ENCODE measurements at regions not wholly inside any gene's neighbourhood (a gene's known extent, or its start where the extent isn't known, plus 50 kb on each side); places are given as distances from the start of the nearest gene placed in this dataset.

GRCh38 chr3:20422391-20422790 is 236.4 kb upstream of the SGO1 start:
- BruUV-seq (replicated peaks): no TSS peak
- no peak overlapping the region for H3K27ac ChIP-seq (ENCODE audit: low read depth, low read length, poor library complexity, severe bottlenecking)
- intact Hi-C loops (cut with micrococcal nuclease; ENCODE audit: unreplicated experiment): no loop called here
- CTCF ChIA-PET: no interaction called here
- POLR2A ChIA-PET (ENCODE audit: low non-redundant PET): no interaction called here
- H3K4me1 ChIP-seq (ENCODE audit: insufficient read depth, low read length, poor library complexity, severe bottlenecking): no peaks in the 10 kb centered on the region
- no peak for DNase-seq (ENCODE audit: low spot score)
- H3K9me3 ChIP-seq (ENCODE audit: low read depth, low read length, poor library complexity, severe bottlenecking): no peaks in the 10 kb centered on the region
- H3K27me3 ChIP-seq (replicated peaks; ENCODE audit: insufficient read depth, low read depth, low read length, poor library complexity): no peaks in the 10 kb centered on the region
- no peak for TF ChIP-seq CTCF (conservative IDR thresholded peaks at IDR 0.05; ENCODE audit: low read depth, low read length)
- TF ChIP-seq EZH2 (IDR thresholded peaks at IDR 0.05; ENCODE audit: borderline replicate concordance, low read depth, low read length, poor library complexity, severe bottlenecking): no peak
- H3K4me3 ChIP-seq (ENCODE audit: low read depth, low read length, poor library complexity, severe bottlenecking): no peak overlapping the region
- no peaks in the 10 kb centered on the region for H3K36me3 ChIP-seq (ENCODE audit: insufficient read depth, low read length, poor library complexity, severe bottlenecking)

- Histone ChIP-seq H3K4me3 (ENCODE audit: low read depth, low read length, poor library complexity, severe bottlenecking) (no peak overlapping the region), H3K36me3 (ENCODE audit: insufficient read depth, low read length, poor library complexity, severe bottlenecking) (no peaks in the 10 kb centered on the region), H3K4me1 (ENCODE audit: insufficient read depth, low read length, poor library complexity, severe bottlenecking) (no peaks in the 10 kb centered on the region), H3K9me3 (ENCODE audit: low read depth, low read length, poor library complexity, severe bottlenecking) (no peaks in the 10 kb centered on the region), H3K27me3 (replicated peaks; ENCODE audit: insufficient read depth, low read depth, low read length, poor library complexity) (no peaks in the 10 kb centered on the region), H3K27ac (ENCODE audit: low read depth, low read length, poor library complexity, severe bottlenecking) (no peak overlapping the region)
- POLR2A ChIA-PET (ENCODE audit: low non-redundant PET): no interaction called here
- DNase-seq (ENCODE audit: low spot score): no peak
- intact Hi-C loops (cut with micrococcal nuclease; ENCODE audit: unreplicated experiment): no loop called here
- CTCF ChIA-PET: no interaction called here
- no TSS peak for BruUV-seq (replicated peaks)
- no peak for TF ChIP-seq CTCF (conservative IDR thresholded peaks at IDR 0.05; ENCODE audit: low read depth, low read length)
- no peak for TF ChIP-seq EZH2 (IDR thresholded peaks at IDR 0.05; ENCODE audit: borderline replicate concordance, low read depth, low read length, poor library complexity, severe bottlenecking)
These were observed 231.5 kb upstream of the SGO1 start for GRCh38 chr3:20417388-20418108.

GRCh38 chr3:20406611-20407011 is 220.6 kb upstream of the SGO1 start:
- ChIA-PET POLR2A (ENCODE audit: low non-redundant PET) (no interaction called here), CTCF (no interaction called here)
- Histone ChIP-seq H3K4me1 (ENCODE audit: insufficient read depth, low read length, poor library complexity, severe bottlenecking) (no peaks in the 10 kb centered on the region), H3K4me3 (ENCODE audit: low read depth, low read length, poor library complexity, severe bottlenecking) (no peak overlapping the region), H3K27ac (ENCODE audit: low read depth, low read length, poor library complexity, severe bottlenecking) (no peak overlapping the region), H3K27me3 (replicated peaks; ENCODE audit: insufficient read depth, low read depth, low read length, poor library complexity) (no peaks in the 10 kb centered on the region), H3K9me3 (ENCODE audit: low read depth, low read length, poor library complexity, severe bottlenecking) (no peaks in the 10 kb centered on the region), H3K36me3 (ENCODE audit: insufficient read depth, low read length, poor library complexity, severe bottlenecking) (no peaks in the 10 kb centered on the region)
- no TSS peak for BruUV-seq (replicated peaks)
- intact Hi-C loops (cut with micrococcal nuclease; ENCODE audit: unreplicated experiment): no loop called here
- no peak for DNase-seq (ENCODE audit: low spot score)
- TF ChIP-seq EZH2 (IDR thresholded peaks at IDR 0.05; ENCODE audit: borderline replicate concordance, low read depth, low read length, poor library complexity, severe bottlenecking) (no peak), CTCF (conservative IDR thresholded peaks at IDR 0.05; ENCODE audit: low read depth, low read length) (no peak)

Measured in A673 (cell line).